Activated CD8-positive, alpha-beta T cell treated with anti-CD3 and anti-CD28 coated beads, Interleukin-2, amount 10 ng/mL, durations not matched to agents 7 days and 5 days (primary cell): ENCODE measurements at regions not wholly inside any gene's neighbourhood (a gene's known extent, or its start where the extent isn't known, plus 50 kb on each side); places are given as distances from the start of the nearest gene placed in this dataset.

Experiments used
- ATAC-seq: fragments of 150-1000 bp; cut with Tn5 transposase; one replicate; pipeline ENCODE4 v1.10.0; 2021; ENCODE audit warnings: moderate library complexity
- CTCF ChIA-PET: fragments of 350-600 bp; sonication (Branson Sonifier 250); formaldehyde crosslinking; loops from one replicate; lab custom pipeline; 2021; ENCODE audit warnings: antibody characterized with exemption; lab: Charles Lee
- POLR2A ChIA-PET: fragments of 350-600 bp; sonication (Branson Sonifier 250); formaldehyde crosslinking; loops from one replicate; lab custom pipeline; 2021; ENCODE audit warnings: antibody characterized with exemption; lab: Charles Lee
- DNase-seq: peaks from one replicate; pipeline ENCODE4 v3.0.0-alpha.2; 2020
- H3K27ac Mint-ChIP-seq: one replicate; pipeline ENCODE4 v1.8.0; 2021; ENCODE audit warnings: mild to moderate bottlenecking, mixed read lengths
- H3K27me3 Mint-ChIP-seq: one replicate; pipeline ENCODE4 v1.8.0; 2021; ENCODE audit warnings: low read depth, mixed read lengths
- H3K36me3 Mint-ChIP-seq: one replicate; pipeline ENCODE4 v1.8.0; 2021; ENCODE audit warnings: low read depth, mixed read lengths
- H3K4me1 Mint-ChIP-seq: one replicate; pipeline ENCODE4 v1.8.0; 2021; ENCODE audit warnings: low read depth, mixed read lengths
- H3K4me3 Mint-ChIP-seq: one replicate; pipeline ENCODE4 v1.8.0; 2021; ENCODE audit warnings: mild to moderate bottlenecking, mixed read lengths
- H3K9me3 Mint-ChIP-seq: one replicate; pipeline ENCODE4 v1.8.0; 2022; ENCODE audit warnings: mixed read lengths; ENCODE audit not compliant: insufficient read depth

DNA sequence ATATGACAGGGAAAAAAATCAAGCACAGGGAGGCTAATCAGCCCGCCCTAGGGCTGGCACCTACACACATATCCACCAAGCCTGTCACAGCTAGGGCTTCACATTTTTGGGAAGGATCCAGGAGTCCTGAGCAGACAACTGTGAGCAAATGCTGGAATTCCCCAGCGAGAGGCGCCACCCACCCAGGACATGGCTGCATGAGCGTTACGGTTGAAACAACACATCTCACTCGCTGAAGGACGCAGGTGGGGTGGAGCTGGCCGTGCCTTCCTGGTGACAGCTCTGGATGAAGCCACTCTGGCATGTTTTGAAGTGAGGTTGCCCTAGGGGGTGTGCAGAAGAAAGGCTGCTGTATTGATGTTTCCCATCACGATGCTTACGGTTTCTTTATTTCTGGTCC, 315.1 kb upstream of the EEF2KMT start:
- Mint-ChIP-seq H3K9me3 (no peaks in the 10 kb centered on the region), H3K4me1 (no peaks in the 10 kb centered on the region), H3K4me3 (no peak overlapping the region), H3K27ac (no peak overlapping the region), H3K27me3 (no peaks in the 10 kb centered on the region), H3K36me3 (no peaks in the 10 kb centered on the region)
- no peak for ATAC-seq
- no peak for DNase-seq
- ChIA-PET CTCF (no interaction called here), POLR2A (no interaction called here)

DNA sequence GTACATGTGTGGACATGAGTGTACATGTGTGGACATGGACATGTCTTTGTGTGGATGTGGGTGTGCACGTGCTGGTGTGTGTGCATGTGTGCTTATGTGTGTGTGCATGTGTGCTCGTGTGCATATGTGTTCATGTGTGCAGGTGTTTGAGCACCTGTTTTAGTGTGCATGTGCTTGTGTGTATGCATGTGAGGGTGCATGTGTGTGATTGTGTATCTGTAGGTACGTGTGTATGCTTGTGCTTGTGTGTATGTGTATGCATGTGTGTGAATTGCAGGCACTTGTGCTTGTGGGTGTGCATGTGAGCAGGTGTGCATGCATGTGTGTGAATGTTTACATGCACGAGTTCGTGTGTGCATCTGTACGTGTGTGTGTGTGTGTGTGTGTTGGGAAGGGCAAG, 300.6 kb upstream of the EEF2KMT start:
- Mint-ChIP-seq H3K4me1 (no peaks in the 10 kb centered on the region), H3K9me3 (no peaks in the 10 kb centered on the region), H3K27me3 (no peaks in the 10 kb centered on the region), H3K27ac (no peak overlapping the region), H3K4me3 (no peak overlapping the region), H3K36me3 (no peaks in the 10 kb centered on the region)
- ATAC-seq (no peak), DNase-seq (no peak)
- ChIA-PET CTCF (no interaction called here), POLR2A (no interaction called here)

DNA sequence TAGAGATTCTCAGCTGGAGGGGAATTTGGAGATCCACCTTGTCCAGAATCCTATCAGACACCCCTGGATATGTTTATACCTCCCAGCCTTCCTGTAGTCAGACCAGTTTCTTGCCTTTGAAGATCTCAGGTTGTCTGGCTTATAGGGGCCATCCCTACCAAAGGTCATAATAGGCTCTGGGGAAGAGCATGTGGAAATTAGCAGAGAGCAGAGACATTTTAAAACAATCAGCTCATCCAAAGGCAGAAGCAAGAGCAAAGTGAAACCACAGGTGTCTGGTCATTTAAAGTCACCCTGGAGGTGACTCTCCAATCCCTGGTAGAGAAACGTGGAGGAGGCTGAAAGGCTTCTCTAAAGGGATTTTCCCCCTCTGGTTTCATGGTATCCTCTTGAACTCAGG, 299.3 kb upstream of the EEF2KMT start:
- H3K27me3 Mint-ChIP-seq = no peaks in the 10 kb centered on the region
- H3K36me3 Mint-ChIP-seq = no peaks in the 10 kb centered on the region
- CTCF ChIA-PET = no interaction called here

DNA sequence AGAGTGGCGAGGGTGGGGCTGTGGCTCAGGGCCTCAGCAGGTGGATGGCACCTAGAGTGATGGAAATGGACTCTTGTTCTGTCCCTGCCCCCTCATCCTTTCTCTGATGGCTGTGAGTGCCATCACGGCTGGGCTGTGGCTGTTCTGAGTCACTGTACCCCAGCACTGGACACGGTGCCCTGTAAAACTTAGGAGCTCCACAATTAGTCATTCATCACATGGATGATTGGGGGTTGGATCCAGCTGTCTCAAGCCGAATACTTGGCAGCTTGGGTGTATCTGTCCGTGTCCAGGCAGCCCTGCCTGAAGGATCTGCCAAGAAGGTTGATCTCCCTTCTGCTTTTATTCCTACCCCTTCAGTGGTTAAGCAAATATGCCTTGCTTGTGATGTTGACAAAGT, 295.5 kb upstream of the EEF2KMT start:
- DNase-seq (no peak), ATAC-seq (no peak)
- Mint-ChIP-seq H3K36me3 (no peaks in the 10 kb centered on the region), H3K4me3 (no peak overlapping the region), H3K27ac (no peak overlapping the region), H3K9me3 (no peaks in the 10 kb centered on the region), H3K27me3 (no peaks in the 10 kb centered on the region), H3K4me1 (no peaks in the 10 kb centered on the region)
- CTCF ChIA-PET = no interaction called here
- POLR2A ChIA-PET = no interaction called here

More for the DNA sequence above, 299.3 kb upstream of the EEF2KMT start:
- POLR2A ChIA-PET = no interaction called here
- Mint-ChIP-seq H3K4me1 (no peaks in the 10 kb centered on the region), H3K27ac (no peak overlapping the region), H3K4me3 (no peak overlapping the region), H3K9me3 (no peaks in the 10 kb centered on the region)
- no peak for DNase-seq
- no peak for ATAC-seq

DNA sequence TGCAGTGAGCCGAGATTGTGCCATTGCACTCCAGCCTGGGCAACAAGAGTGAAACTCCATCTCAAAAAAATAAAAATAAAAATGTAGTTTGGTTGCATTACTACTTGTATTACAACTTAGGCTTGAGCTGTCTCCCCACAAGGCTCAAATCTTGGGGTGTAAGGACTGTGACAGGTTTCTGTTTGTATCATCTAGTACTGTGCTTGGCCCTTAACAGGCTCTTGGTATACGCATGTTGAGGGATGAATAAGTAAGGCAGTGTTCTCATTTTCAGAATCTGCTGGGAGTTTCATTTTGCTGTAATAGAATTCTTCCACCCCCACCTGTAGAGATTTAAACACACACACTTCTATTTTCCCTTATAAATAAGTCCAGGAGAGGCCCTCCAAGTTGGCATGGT, 289.4 kb upstream of the EEF2KMT start:
- POLR2A ChIA-PET = no interaction called here
- CTCF ChIA-PET = no interaction called here
- DNase-seq = no peak
- ATAC-seq = no peak
- Mint-ChIP-seq H3K4me3 (no peak overlapping the region), H3K27ac (no peak overlapping the region), H3K4me1 (no peaks in the 10 kb centered on the region), H3K9me3 (no peaks in the 10 kb centered on the region), H3K27me3 (no peaks in the 10 kb centered on the region), H3K36me3 (no peaks in the 10 kb centered on the region)

DNA sequence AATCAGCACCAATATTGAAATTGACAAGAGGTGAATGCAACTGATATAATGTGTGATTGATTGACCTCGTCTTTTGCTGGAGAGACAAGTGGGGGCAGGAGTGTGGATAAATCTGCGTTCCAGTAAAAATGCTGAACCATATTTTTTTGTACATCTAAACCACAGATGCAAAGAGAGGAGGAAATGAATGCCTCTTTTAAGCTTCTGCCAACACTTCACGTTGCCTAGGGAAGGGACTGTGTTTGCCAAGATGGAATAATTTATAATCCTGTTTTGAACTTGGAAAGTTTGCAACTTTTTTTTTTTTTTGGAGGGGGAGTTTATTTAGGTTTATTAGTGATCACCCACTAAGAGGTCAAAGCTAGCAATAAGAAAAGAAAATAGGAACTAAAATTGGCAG, 288.2 kb upstream of the EEF2KMT start:
- no peak for DNase-seq
- Mint-ChIP-seq H3K36me3 (no peaks in the 10 kb centered on the region), H3K27ac (no peak overlapping the region), H3K4me3 (no peak overlapping the region), H3K4me1 (no peaks in the 10 kb centered on the region), H3K9me3 (no peaks in the 10 kb centered on the region), H3K27me3 (no peaks in the 10 kb centered on the region)
- ATAC-seq = no peak
- POLR2A ChIA-PET = no interaction called here
- CTCF ChIA-PET = interaction anchor here (1.1 kb wide), 1 partner anchor 231 kb away, joined by 3 read pairs; no protein-coding TSS in a partner anchor

DNA sequence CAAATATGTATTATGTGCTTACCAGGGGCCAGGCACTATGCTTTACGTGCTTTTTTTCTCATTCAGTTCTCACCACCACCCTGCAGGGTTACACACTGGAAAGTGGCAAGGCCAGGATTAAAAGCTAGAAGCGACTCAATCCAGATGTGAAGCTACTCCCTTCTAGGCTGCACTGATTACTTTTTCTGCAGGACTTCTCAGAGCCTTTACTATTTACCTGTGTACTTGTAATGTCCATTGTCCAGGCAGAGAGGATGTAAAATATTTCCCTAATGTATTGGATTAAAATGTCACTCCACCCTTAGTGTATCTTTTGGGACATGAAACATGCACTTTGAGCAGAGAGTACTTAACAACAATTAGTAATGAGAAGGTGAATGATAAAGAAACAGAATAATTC, 287.5 kb upstream of the EEF2KMT start:
- no peak overlapping the region for H3K27ac Mint-ChIP-seq
- no peak for ATAC-seq
- H3K27me3 Mint-ChIP-seq = no peaks in the 10 kb centered on the region
- H3K9me3 Mint-ChIP-seq = no peaks in the 10 kb centered on the region
- DNase-seq = no peak
- H3K36me3 Mint-ChIP-seq = no peaks in the 10 kb centered on the region
- no peak overlapping the region for H3K4me3 Mint-ChIP-seq
- CTCF ChIA-PET = interaction anchor here (1.1 kb wide), 1 partner anchor 231 kb away, joined by 3 read pairs; no protein-coding TSS in a partner anchor
- POLR2A ChIA-PET = no interaction called here
- H3K4me1 Mint-ChIP-seq = no peaks in the 10 kb centered on the region

DNA sequence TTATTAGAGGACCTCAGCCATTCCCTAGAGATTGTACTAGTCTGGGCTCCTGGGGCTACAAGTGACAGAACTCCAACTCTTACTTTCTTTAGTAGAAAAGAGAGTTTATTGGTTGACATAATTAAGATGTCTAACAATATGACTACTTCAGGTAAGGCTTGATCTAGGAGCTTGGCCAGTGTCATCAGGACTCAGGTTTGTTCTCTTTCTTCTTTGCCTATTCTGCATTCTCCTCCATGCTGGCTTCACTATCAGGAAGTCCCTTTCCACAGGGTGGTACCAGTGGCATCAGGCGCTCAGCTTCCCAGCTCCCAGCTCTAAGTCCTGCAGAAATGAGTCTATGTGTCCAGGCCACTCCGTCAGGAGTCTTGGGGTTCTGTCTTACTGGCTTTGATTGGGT, 286.1 kb upstream of the EEF2KMT start:
- DNase-seq = no peak
- Mint-ChIP-seq H3K36me3 (no peaks in the 10 kb centered on the region), H3K27me3 (no peaks in the 10 kb centered on the region), H3K9me3 (no peaks in the 10 kb centered on the region), H3K4me1 (no peaks in the 10 kb centered on the region), H3K4me3 (no peak overlapping the region), H3K27ac (no peak overlapping the region)
- no peak for ATAC-seq
- POLR2A ChIA-PET = no interaction called here
- CTCF ChIA-PET = no interaction called here

DNA sequence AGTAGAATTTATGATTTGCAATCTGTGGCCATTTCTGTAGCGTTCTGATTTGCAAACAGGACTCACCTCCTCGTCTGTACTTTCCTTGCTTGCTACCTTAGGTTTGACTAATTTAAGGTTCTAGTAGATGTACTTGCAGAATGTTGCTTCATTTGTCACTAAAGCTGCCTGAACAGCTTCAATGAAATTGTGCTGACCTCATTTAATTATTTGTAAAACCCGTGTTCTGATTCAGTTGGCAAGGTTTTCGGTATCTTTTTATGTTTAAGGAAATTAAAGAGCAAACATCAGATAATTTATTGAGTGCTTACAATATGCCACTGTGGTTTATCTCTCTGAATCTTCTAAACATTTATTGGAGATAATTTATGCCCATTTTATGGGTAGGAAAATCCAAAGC, 284.9 kb upstream of the EEF2KMT start:
- CTCF ChIA-PET = no interaction called here
- Mint-ChIP-seq H3K27ac (no peak overlapping the region), H3K36me3 (no peaks in the 10 kb centered on the region), H3K4me1 (no peaks in the 10 kb centered on the region), H3K9me3 (no peaks in the 10 kb centered on the region), H3K4me3 (no peak overlapping the region), H3K27me3 (no peaks in the 10 kb centered on the region)
- no peak for ATAC-seq
- DNase-seq = no peak
- POLR2A ChIA-PET = no interaction called here

DNA sequence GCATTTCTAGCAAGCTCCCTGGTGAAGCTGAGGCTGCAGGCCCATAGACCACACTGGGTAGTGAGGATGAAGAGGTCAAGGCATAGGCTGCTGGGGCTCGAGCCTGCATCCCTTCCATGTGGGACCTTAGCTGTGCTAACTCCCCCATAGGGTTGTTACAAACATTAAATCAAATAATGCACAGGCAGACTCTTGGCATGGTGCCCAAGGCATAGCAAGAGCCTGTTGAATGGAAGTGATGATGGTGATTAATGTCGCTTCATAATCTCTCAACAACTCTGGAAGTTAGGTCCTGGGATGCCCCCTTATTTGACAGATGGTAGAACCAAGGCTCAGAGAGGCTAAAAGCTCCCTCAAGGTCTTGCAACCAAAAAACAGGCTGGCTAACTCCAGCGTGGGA, 283.9 kb upstream of the EEF2KMT start:
- H3K36me3 Mint-ChIP-seq = no peaks in the 10 kb centered on the region
- ChIA-PET POLR2A (no interaction called here), CTCF (no interaction called here)
- H3K4me1 Mint-ChIP-seq = no peaks in the 10 kb centered on the region
- no peak overlapping the region for H3K27ac Mint-ChIP-seq
- H3K9me3 Mint-ChIP-seq = no peaks in the 10 kb centered on the region
- H3K27me3 Mint-ChIP-seq = no peaks in the 10 kb centered on the region
- no peak for ATAC-seq
- DNase-seq = no peak
- H3K4me3 Mint-ChIP-seq = no peak overlapping the region

DNA sequence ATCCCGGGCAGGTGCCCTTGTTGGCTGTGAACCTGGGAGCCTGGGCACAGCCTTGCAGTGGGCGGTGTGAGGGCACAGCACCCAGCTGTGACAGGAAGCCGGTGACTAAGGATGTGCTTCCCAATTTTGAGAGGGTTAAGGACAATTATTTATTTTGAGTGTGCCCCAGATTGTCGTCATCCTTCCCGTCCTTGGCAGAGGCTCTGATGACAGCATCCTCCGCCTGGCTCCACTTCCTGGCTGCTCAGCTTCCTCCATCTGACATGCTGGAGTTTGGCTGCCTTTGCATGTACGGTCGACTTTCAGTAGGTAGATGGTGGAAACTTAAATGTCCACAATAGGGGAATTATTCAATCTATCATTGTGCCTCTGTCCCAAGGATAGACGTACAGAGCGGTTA, 282.4 kb upstream of the EEF2KMT start:
- ATAC-seq = no peak
- POLR2A ChIA-PET = no interaction called here
- no peaks in the 10 kb centered on the region for H3K27me3 Mint-ChIP-seq

DNA sequence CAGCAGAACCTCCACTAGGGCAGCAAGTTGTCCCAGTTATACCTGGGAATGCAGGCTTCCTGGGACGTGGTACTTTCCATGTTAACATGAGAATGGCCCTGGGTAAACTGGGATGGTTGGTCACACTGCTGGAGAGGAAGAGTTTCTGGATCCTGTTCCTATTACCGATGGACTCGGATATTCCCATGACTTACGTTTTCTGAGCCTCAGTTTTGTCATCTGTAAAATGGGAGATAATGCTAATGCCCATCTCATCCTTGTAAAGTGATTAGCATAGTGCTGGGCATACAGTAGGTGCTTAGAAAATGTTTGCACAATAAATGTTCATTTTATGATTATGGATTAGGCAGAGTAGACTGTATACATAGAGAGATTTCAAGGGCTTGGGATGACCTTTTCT, 280.9 kb upstream of the EEF2KMT start:
- no peak for ATAC-seq
- Mint-ChIP-seq H3K36me3 (no peaks in the 10 kb centered on the region), H3K27ac (no peak overlapping the region), H3K9me3 (no peaks in the 10 kb centered on the region), H3K4me3 (no peak overlapping the region), H3K4me1 (no peaks in the 10 kb centered on the region), H3K27me3 (no peaks in the 10 kb centered on the region)
- CTCF ChIA-PET = no interaction called here
- DNase-seq = no peak
- POLR2A ChIA-PET = no interaction called here

More for the DNA sequence above, 282.4 kb upstream of the EEF2KMT start:
- DNase-seq = no peak
- no peak overlapping the region for H3K27ac Mint-ChIP-seq
- H3K4me3 Mint-ChIP-seq = no peak overlapping the region
- H3K36me3 Mint-ChIP-seq = no peaks in the 10 kb centered on the region
- CTCF ChIA-PET = no interaction called here
- no peaks in the 10 kb centered on the region for H3K9me3 Mint-ChIP-seq
- no peaks in the 10 kb centered on the region for H3K4me1 Mint-ChIP-seq

DNA sequence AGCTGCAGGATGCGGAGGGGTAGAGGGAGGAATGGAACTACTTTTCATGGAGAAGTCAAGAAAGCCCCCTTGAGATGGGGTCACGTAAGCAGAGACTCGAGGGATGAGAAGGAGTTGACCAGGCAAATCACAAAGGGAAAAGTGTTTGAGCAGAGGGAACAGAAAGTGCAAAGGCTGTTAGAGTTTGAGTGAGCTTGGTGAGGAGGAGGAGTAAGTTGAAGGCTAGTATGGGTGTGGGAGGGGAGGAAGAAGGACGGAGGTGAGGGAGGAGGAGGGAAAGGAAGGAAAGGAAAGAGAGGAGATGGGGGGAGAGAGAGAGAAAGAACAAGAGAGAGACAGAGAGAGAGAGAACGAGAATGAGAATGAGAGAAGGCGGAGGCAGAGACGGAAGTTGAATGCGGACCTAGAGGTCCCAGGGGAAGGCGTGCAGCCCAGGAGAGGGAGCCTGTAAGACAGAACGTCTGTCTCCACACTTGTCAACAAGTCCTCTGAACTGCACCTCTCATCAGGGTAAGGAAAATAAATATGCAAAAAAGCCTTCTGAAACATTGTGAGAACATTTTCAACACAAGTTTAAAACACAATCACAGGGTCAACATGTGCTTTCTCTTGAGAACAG, 279.8 kb upstream of the EEF2KMT start:
- Mint-ChIP-seq H3K9me3 (no peaks in the 10 kb centered on the region), H3K27ac (no peak overlapping the region), H3K4me3 (no peak overlapping the region), H3K36me3 (no peaks in the 10 kb centered on the region), H3K4me1 (no peaks in the 10 kb centered on the region), H3K27me3 (no peaks in the 10 kb centered on the region)
- POLR2A ChIA-PET = no interaction called here
- ATAC-seq (no peak), DNase-seq (no peak)
- CTCF ChIA-PET = no interaction called here
